ENCODE measurements at regions not wholly inside any gene's neighbourhood (a gene's known extent, or its start where the extent isn't known, plus 50 kb on each side); places are given as distances from the start of the nearest gene placed in this dataset.

DNA sequence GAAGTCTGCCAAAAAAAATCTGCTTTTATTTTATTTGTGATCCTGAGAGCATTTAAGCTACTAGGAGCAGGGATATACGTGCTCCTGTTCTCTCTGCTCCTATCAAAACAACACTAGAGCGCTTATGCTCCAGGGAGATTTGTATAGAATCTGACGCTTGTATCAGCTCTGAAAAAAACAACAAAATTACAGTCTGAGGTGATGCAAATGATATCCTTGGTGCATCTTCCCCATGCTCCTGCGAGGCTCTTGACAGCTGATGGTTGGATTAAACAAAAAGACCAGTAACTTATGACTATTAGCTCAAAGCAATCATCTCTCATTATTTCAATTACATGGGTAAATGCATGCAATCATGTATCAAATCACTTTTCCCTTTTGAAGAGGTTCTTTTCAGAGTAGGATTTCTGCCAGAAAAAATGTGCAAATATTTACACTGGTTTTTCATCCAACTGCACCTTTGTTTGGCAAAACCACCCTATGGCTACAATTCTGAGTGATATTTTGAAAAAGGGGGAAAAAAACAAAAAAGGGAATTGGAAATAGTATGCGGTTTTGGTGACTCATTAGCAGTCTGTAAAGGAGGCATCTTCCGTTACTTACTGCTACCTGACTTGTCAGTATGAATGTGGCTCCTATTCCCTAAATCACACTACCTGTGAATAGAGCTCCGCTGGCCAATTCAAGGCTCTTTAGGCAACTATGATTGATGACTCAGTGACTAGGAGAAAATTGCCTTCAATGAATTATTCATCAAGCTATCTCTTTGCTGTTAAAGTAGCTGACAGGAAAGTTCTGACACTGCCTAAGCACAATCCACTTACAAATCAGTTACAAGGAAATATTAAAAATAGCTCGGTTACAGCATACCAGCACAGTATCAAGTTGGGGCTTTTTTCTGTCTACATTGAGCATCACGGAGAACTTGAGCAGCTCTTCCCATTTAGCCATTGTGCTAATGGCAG, 450.0 kb downstream of the FOXG1 start (continued):
- TF ChIP-seq POU6F1 (CRISPR knock-in tag; IDR thresholded peaks at IDR 0.05; ENCODE audit: borderline replicate concordance, low read depth) (no peak), ZNF8 (CRISPR knock-in tag; IDR thresholded peaks at IDR 0.05) (no peak), ZFP30 (CRISPR knock-in tag; IDR thresholded peaks at IDR 0.05) (no peak), ZC3H10 (CRISPR knock-in tag; IDR thresholded peaks at IDR 0.05) (no peak), RARB (CRISPR knock-in tag; IDR thresholded peaks at IDR 0.05) (no peak), TOX (CRISPR knock-in tag; IDR thresholded peaks at IDR 0.05; ENCODE audit: borderline replicate concordance) (no peak), OSR1 (CRISPR knock-in tag; IDR thresholded peaks at IDR 0.05) (no peak), BACH2 (CRISPR knock-in tag; IDR thresholded peaks at IDR 0.05; ENCODE audit: borderline replicate concordance) (no peak), GLIS3 (CRISPR knock-in tag; IDR thresholded peaks at IDR 0.05) (no peak)

DNA sequence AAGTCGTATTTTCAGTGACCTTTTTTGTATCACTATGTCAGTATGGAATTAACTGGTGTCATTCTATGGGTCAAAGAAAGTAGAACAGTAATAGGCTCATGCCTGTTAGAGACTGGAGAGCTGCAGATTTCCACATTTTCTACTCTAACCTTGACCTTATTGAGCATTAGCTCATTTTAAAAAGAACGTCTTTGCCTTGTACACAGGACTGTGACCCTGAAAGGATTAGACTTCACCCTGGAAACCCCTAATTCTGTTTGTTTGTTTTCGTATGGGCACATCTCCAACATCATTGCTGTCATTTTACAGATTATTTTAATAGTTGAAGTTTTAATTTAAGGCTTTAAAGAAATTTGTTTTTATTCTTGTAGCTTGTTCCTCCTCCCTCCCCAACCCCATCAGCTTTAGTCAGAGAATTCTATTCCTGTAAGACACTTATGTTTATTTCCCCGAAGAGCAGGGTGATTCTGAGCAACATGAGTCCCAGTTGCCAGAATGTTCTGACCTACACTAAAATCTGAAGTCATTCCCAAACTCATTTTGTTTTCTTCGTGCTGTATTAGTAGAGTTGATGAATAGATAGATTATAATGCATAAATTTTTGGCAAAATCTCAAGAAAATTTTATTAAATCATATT, 451.3 kb downstream of the FOXG1 start:
- no peak for TF ChIP-seq PATZ1 (CRISPR knock-in tag; IDR thresholded peaks at IDR 0.05; ENCODE audit: borderline replicate concordance)
- no peak for TF ChIP-seq BACH2 (CRISPR knock-in tag; IDR thresholded peaks at IDR 0.05; ENCODE audit: borderline replicate concordance)
- TF ChIP-seq CSRNP3 (CRISPR knock-in tag; IDR thresholded peaks at IDR 0.05) = no peak
- no peak for TF ChIP-seq GLIS3 (CRISPR knock-in tag; IDR thresholded peaks at IDR 0.05)
- ATAC-seq = no peak

DNA sequence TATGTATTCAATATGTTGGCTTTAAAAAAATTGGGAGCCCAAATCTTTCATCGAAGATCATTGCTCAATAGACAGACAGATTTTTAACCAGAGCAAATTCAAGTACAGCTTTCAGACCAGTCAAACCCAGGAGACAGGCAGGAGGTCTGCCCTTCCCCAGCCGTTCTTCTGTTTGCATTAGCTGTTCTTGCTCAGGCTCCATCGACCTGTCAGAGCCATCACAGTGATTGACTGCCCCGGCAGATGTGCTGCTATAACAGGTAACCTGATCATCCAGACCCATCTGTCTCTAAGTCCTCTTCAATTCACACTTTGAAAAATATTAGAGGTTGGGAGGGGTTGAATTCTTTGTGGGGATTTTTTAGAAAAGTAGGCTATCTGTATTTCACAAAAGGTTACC, 453.5 kb downstream of the FOXG1 start:
- ATAC-seq = no peak
- TF ChIP-seq GLIS3 (CRISPR knock-in tag; IDR thresholded peaks at IDR 0.05) (no peak), POU6F1 (CRISPR knock-in tag; IDR thresholded peaks at IDR 0.05; ENCODE audit: borderline replicate concordance, low read depth) (no peak), ZNF8 (CRISPR knock-in tag; IDR thresholded peaks at IDR 0.05) (no peak), CSRNP3 (CRISPR knock-in tag; IDR thresholded peaks at IDR 0.05) (no peak), RARB (CRISPR knock-in tag; IDR thresholded peaks at IDR 0.05) (no peak), TOX (CRISPR knock-in tag; IDR thresholded peaks at IDR 0.05; ENCODE audit: borderline replicate concordance) (no peak), BACH2 (CRISPR knock-in tag; IDR thresholded peaks at IDR 0.05; ENCODE audit: borderline replicate concordance) (no peak), PATZ1 (CRISPR knock-in tag; IDR thresholded peaks at IDR 0.05; ENCODE audit: borderline replicate concordance) (no peak), ESRRG (CRISPR knock-in tag; IDR thresholded peaks at IDR 0.05) (no peak), ZFP30 (CRISPR knock-in tag; IDR thresholded peaks at IDR 0.05) (no peak), ZFP3 (CRISPR knock-in tag; IDR thresholded peaks at IDR 0.05) (no peak), ZC3H10 (CRISPR knock-in tag; IDR thresholded peaks at IDR 0.05) (no peak), OSR1 (CRISPR knock-in tag; IDR thresholded peaks at IDR 0.05) (no peak), ISL1 (CRISPR knock-in tag; IDR thresholded peaks at IDR 0.05) (no peak), SNAI2 (CRISPR knock-in tag; IDR thresholded peaks at IDR 0.05) (no peak), TCF4 (CRISPR knock-in tag; IDR thresholded peaks at IDR 0.05; ENCODE audit: borderline replicate concordance) (no peak), ZNF70 (CRISPR knock-in tag; IDR thresholded peaks at IDR 0.05) (no peak), PPARA (CRISPR knock-in tag; IDR thresholded peaks at IDR 0.05; ENCODE audit: borderline replicate concordance) (no peak)
- TF ChIP-seq, protein P1, sequence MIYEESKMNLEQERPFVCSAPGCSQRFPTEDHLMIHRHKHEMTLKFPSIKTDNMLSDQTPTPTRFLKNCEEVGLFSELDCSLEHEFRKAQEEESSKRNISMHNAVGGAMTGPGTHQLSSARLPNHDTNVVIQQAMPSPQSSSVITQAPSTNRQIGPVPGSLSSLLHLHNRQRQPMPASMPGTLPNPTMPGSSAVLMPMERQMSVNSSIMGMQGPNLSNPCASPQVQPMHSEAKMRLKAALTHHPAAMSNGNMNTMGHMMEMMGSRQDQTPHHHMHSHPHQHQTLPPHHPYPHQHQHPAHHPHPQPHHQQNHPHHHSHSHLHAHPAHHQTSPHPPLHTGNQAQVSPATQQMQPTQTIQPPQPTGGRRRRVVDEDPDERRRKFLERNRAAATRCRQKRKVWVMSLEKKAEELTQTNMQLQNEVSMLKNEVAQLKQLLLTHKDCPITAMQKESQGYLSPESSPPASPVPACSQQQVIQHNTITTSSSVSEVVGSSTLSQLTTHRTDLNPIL (CRISPR knock-in tag; IDR thresholded peaks at IDR 0.05; ENCODE audit: low read depth) = no peak
- TF ChIP-seq, protein P2, sequence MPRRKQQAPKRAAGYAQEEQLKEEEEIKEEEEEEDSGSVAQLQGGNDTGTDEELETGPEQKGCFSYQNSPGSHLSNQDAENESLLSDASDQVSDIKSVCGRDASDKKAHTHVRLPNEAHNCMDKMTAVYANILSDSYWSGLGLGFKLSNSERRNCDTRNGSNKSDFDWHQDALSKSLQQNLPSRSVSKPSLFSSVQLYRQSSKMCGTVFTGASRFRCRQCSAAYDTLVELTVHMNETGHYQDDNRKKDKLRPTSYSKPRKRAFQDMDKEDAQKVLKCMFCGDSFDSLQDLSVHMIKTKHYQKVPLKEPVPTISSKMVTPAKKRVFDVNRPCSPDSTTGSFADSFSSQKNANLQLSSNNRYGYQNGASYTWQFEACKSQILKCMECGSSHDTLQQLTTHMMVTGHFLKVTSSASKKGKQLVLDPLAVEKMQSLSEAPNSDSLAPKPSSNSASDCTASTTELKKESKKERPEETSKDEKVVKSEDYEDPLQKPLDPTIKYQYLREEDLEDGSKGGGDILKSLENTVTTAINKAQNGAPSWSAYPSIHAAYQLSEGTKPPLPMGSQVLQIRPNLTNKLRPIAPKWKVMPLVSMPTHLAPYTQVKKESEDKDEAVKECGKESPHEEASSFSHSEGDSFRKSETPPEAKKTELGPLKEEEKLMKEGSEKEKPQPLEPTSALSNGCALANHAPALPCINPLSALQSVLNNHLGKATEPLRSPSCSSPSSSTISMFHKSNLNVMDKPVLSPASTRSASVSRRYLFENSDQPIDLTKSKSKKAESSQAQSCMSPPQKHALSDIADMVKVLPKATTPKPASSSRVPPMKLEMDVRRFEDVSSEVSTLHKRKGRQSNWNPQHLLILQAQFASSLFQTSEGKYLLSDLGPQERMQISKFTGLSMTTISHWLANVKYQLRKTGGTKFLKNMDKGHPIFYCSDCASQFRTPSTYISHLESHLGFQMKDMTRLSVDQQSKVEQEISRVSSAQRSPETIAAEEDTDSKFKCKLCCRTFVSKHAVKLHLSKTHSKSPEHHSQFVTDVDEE (CRISPR knock-in tag; IDR thresholded peaks at IDR 0.05) = no peak
